Activated naive CD8-positive, alpha-beta T cell treated with anti-CD3 and anti-CD28 coated beads for 36 hours (primary cell): ENCODE measurements at regions not wholly inside any gene's neighbourhood (a gene's known extent, or its start where the extent isn't known, plus 50 kb on each side); places are given as distances from the start of the nearest gene placed in this dataset.

ENCODE experiments used
- DNase-seq: peaks from one replicate; pipeline ENCODE4 v3.0.0; 2021
- H3K27ac Mint-ChIP-seq: one replicate; pipeline ENCODE4 v1.8.0; 2022; ENCODE audit warnings: mild to moderate bottlenecking, moderate library complexity, mixed read lengths
- H3K27me3 Mint-ChIP-seq: one replicate; pipeline ENCODE4 v1.8.0; 2022; ENCODE audit warnings: mild to moderate bottlenecking, mixed read lengths
- H3K36me3 Mint-ChIP-seq: one replicate; pipeline ENCODE4 v1.8.0; 2021; ENCODE audit warnings: mild to moderate bottlenecking, mixed read lengths
- H3K4me1 Mint-ChIP-seq: one replicate; pipeline ENCODE4 v1.8.0; 2021; ENCODE audit warnings: mixed read lengths
- H3K4me3 Mint-ChIP-seq: one replicate; pipeline ENCODE4 v1.8.0; 2022; ENCODE audit warnings: mild to moderate bottlenecking, moderate library complexity, mixed read lengths
- H3K9me3 Mint-ChIP-seq: one replicate; pipeline ENCODE4 v1.8.0; 2022; ENCODE audit warnings: mixed read lengths

DNA sequence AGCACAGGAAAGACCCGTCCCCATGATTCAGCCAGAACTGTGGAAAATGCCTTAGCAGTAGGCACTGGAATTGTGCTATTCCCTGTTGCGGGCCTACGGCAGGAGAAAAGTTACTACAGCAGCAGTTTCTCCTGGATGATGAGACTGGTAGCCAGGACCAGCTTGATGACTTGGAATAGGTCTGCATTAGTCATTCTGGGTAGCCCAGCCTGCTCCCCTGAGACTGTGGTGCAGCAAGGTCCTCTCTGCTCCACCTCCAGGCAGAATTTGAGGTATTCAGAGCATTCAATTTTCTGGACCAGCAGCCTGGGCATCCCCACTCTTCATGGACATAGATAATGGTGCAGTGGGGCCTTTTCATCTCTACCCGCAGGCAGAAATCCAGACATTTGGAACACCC lies 490.0 kb downstream of the SH2D4B start:
- no peaks in the 10 kb centered on the region for H3K36me3 Mint-ChIP-seq
- no peaks in the 10 kb centered on the region for H3K9me3 Mint-ChIP-seq
- DNase-seq: no peak
- no peaks in the 10 kb centered on the region for H3K4me1 Mint-ChIP-seq
- no peak overlapping the region for H3K4me3 Mint-ChIP-seq
- H3K27me3 Mint-ChIP-seq: peaks cover 4% of the 10 kb centered on the region
- no peak overlapping the region for H3K27ac Mint-ChIP-seq

DNA sequence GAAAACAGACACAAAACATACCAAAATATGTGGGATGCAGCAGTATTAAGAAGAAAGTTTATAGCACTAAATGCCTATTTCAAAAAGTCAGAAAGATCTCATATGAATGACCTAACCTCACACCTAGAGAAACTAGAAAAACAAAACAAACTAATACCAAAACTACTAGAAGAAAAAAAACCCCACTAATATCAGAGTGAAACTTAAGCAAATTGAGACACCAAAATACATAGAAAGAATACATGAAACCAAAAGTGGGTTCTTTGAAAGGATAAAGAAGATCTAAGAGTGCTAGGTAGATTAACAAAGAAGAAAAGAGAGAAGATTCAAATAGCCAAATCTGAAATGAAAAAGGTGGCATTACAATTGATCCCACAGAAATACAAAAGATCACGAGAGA lies 494.1 kb downstream of the SH2D4B start:
- Mint-ChIP-seq H3K27me3 (peaks cover 8% of the 10 kb centered on the region), H3K36me3 (no peaks in the 10 kb centered on the region), H3K4me1 (no peaks in the 10 kb centered on the region), H3K9me3 (no peaks in the 10 kb centered on the region), H3K27ac (no peak overlapping the region), H3K4me3 (no peak overlapping the region)
- no peak for DNase-seq

- peaks cover 2% of the 10 kb centered on the region for H3K9me3 Mint-ChIP-seq
- DNase-seq: no peak
- H3K36me3 Mint-ChIP-seq: no peaks in the 10 kb centered on the region
- no peak overlapping the region for H3K4me3 Mint-ChIP-seq
- no peak overlapping the region for H3K27ac Mint-ChIP-seq
- H3K4me1 Mint-ChIP-seq: no peaks in the 10 kb centered on the region
- H3K27me3 Mint-ChIP-seq: peaks cover 4% of the 10 kb centered on the region
These were observed 496.7 kb downstream of the SH2D4B start for GRCh38 chr10:81034383-81034782.

GRCh38 chr10:81036257-81036656 lies 498.6 kb downstream of the SH2D4B start:
- H3K4me3 Mint-ChIP-seq: no peak overlapping the region
- H3K27me3 Mint-ChIP-seq: peaks cover 4% of the 10 kb centered on the region
- DNase-seq: no peak
- H3K27ac Mint-ChIP-seq: no peak overlapping the region
- no peaks in the 10 kb centered on the region for H3K4me1 Mint-ChIP-seq
- H3K9me3 Mint-ChIP-seq: peaks cover 2% of the 10 kb centered on the region
- no peaks in the 10 kb centered on the region for H3K36me3 Mint-ChIP-seq

- no peaks in the 10 kb centered on the region for H3K27me3 Mint-ChIP-seq
- H3K9me3 Mint-ChIP-seq: peaks cover 2% of the 10 kb centered on the region
- no peak overlapping the region for H3K27ac Mint-ChIP-seq
- no peak overlapping the region for H3K4me3 Mint-ChIP-seq
- no peak for DNase-seq
- H3K4me1 Mint-ChIP-seq: no peaks in the 10 kb centered on the region
- H3K36me3 Mint-ChIP-seq: no peaks in the 10 kb centered on the region
These were observed 502.3 kb downstream of the SH2D4B start for GRCh38 chr10:81040031-81040430.

DNA sequence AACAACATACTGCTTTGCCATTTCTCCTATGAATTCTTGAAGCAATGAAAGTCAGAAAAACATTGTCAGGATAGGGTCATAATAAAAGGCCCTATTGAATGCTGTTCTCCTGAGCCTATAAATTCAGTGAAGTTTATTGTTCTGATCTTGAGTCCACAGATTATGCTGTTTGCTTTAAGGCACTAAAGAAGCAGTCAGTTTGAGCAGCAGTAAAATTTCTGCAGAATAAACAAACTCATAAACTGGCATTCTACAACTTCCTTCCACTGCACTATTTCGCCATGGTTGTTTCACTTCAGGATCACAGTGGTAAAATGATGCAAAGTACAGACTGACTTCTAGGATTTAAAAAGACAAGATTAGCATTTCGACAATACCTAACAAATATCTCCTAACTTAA lies 503.2 kb downstream of the SH2D4B start:
- no peak overlapping the region for H3K4me3 Mint-ChIP-seq
- H3K27ac Mint-ChIP-seq: no peak overlapping the region

DNA sequence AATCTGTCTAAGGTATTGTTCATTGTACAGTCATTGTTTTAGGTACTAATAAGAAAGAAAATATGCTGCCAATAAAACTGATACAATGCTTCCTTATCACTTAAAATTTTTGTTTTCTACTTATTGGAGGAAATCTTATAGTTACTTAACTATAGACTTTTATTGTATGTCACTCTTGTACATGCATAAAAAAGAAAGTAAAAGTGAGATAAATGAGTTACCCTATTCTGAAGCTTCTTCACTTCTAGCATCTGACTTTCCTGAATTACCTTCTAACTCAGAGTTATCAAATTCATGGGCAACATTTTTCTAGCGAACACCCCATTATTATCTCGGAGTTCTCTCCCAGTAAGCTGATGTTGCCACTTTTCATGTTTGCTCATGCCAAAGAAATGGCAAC lies 504.9 kb downstream of the SH2D4B start:
- Mint-ChIP-seq H3K4me1 (no peaks in the 10 kb centered on the region), H3K27ac (no peak overlapping the region), H3K4me3 (no peak overlapping the region), H3K36me3 (no peaks in the 10 kb centered on the region), H3K9me3 (peaks cover 2% of the 10 kb centered on the region), H3K27me3 (peaks cover 5% of the 10 kb centered on the region)
- DNase-seq: no peak

More for the DNA sequence above, 503.2 kb downstream of the SH2D4B start:
- Mint-ChIP-seq H3K9me3 (peaks cover 2% of the 10 kb centered on the region), H3K4me1 (no peaks in the 10 kb centered on the region), H3K27me3 (peaks cover 2% of the 10 kb centered on the region), H3K36me3 (no peaks in the 10 kb centered on the region)
- no peak for DNase-seq

DNA sequence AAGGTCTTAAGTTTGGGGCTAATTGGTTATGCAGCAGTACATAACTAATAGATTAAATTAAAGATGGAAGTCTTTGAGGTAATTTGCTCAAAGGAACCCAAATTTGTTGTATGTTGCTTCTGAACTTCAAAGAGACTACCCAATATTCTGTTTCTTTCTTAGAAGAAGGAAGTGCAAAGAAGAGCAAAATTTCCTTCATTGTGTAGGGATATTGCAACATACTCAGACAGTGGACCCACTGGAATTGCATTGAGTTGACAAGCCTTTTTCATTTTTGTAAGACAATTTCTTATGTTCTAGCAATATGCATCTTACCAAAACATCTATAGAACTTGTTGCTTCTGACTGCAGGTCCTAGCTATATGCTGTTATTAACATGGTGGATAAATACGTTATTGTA lies 527.8 kb downstream of the SH2D4B start:
- H3K36me3 Mint-ChIP-seq: no peaks in the 10 kb centered on the region
- no peak for DNase-seq
- no peak overlapping the region for H3K27ac Mint-ChIP-seq
- peaks cover 7% of the 10 kb centered on the region for H3K27me3 Mint-ChIP-seq
- no peaks in the 10 kb centered on the region for H3K9me3 Mint-ChIP-seq
- no peaks in the 10 kb centered on the region for H3K4me1 Mint-ChIP-seq
- H3K4me3 Mint-ChIP-seq: no peak overlapping the region

DNA sequence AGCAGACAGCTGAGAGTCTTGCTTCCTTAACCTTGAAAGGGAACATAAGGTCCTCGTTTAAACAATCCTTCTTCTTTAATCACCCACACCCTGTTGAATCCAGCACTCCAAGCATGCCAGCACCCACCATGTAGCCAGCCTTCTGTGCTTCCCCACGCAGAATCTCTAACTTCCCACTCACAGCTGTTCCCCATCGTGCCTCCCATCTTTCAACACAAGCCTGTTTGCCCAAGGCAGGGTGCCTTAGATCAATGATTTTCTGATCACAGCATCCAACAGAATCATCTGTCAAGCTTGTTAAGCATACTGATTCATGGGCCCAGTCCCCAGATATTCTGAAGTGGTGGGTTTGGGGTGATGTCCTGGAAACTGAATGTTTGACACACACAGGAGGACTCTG lies 530.8 kb downstream of the SH2D4B start:
- no peak overlapping the region for H3K27ac Mint-ChIP-seq

GRCh38 chr10:81071087-81071796 lies 533.5 kb downstream of the SH2D4B start:
- no peaks in the 10 kb centered on the region for H3K9me3 Mint-ChIP-seq
- no peak overlapping the region for H3K4me3 Mint-ChIP-seq
- no peaks in the 10 kb centered on the region for H3K4me1 Mint-ChIP-seq
- DNase-seq: no peak
- no peak overlapping the region for H3K27ac Mint-ChIP-seq
- no peaks in the 10 kb centered on the region for H3K36me3 Mint-ChIP-seq
- no peaks in the 10 kb centered on the region for H3K27me3 Mint-ChIP-seq

More for the DNA sequence above, 530.8 kb downstream of the SH2D4B start:
- no peak overlapping the region for H3K4me3 Mint-ChIP-seq
- H3K4me1 Mint-ChIP-seq: no peaks in the 10 kb centered on the region
- no peaks in the 10 kb centered on the region for H3K9me3 Mint-ChIP-seq
- DNase-seq: no peak
- peaks cover 3% of the 10 kb centered on the region for H3K27me3 Mint-ChIP-seq
- no peaks in the 10 kb centered on the region for H3K36me3 Mint-ChIP-seq

- no peak overlapping the region for H3K4me3 Mint-ChIP-seq
- H3K4me1 Mint-ChIP-seq: no peaks in the 10 kb centered on the region
- no peaks in the 10 kb centered on the region for H3K36me3 Mint-ChIP-seq
- DNase-seq: no peak
- H3K27ac Mint-ChIP-seq: no peak overlapping the region
- no peaks in the 10 kb centered on the region for H3K27me3 Mint-ChIP-seq
- H3K9me3 Mint-ChIP-seq: no peaks in the 10 kb centered on the region
These were observed 535.5 kb downstream of the SH2D4B start for GRCh38 chr10:81073155-81073554.

DNA sequence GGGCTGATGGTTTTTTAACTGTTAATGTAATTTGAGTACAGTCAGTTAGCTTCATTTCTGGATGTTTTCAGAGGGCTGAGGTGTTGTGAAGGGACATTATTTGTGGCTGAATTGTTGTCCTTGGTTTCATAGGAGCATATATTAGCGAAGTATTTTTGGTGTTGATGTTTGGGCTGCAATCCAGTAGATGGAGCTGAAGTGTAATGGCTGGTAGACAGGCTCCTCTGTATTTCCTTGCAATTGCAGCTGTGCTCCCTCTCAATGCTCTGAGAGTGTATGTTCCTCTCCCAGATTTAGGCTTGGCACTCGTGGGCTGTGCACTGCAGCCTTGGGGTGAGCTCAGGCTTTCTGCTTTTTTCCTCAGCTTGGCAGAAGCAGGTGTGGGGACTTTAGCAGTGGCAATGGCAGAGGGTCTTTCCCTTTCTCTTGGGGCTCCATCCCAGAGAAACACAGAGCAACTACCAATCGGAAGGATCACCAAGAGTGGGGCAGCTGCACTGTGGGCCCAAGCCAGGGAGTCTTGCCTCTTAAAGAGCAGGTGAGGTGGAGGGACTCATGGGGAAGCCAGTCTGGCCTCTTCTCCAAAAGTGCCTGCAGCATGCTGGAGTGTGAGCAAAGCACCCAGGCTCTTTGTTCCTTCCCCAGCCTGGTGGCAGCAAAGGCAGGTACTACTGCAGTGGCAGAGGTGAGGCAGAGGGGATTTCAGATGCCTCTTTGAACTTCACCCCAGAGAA lies 544.4 kb downstream of the SH2D4B start:
- H3K4me3 Mint-ChIP-seq: no peak overlapping the region
- no peaks in the 10 kb centered on the region for H3K27me3 Mint-ChIP-seq
- no peak for DNase-seq
- H3K27ac Mint-ChIP-seq: no peak overlapping the region
- H3K4me1 Mint-ChIP-seq: no peaks in the 10 kb centered on the region
- no peaks in the 10 kb centered on the region for H3K9me3 Mint-ChIP-seq
- no peaks in the 10 kb centered on the region for H3K36me3 Mint-ChIP-seq

DNA sequence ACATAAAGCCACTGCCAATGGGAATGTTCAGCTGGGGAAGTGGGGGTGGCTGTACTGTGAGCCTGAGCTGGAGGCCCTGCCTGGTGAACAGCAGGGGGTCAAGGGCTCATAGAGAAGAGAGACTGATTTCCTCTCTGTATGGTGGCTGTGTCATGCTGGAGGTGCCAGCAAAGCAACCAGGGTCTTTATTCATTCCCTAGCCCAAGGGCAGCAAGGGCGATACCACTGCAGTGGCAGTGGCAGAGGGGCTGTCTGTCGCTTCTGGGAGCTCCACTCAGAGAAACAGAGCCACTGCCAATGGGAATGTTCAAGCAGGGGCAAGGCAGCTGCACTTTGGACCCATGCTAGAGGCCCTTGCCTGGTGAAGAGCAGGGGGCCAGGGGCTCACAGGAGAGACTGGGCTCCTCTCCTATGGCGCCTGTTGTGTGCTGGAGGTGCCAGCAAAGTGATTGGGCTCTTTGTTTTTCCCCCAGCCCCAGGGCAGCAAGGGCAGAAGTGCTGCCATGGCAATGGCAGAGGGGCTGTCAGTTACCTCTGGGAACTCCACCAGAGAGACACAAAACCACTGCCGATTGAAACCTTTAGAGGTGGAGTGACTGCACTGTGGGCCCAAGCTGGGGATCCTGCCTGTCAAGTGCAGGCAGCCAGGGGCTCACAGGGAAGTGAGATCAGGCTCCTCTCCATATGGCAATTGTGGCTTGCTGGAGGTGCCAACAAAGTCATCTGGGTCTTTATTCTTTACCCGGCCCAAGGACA lies 545.1 kb downstream of the SH2D4B start:
- no peaks in the 10 kb centered on the region for H3K27me3 Mint-ChIP-seq
- no peak overlapping the region for H3K4me3 Mint-ChIP-seq
- DNase-seq: no peak
- no peaks in the 10 kb centered on the region for H3K4me1 Mint-ChIP-seq
- no peaks in the 10 kb centered on the region for H3K9me3 Mint-ChIP-seq
- H3K36me3 Mint-ChIP-seq: no peaks in the 10 kb centered on the region
- no peak overlapping the region for H3K27ac Mint-ChIP-seq

DNA sequence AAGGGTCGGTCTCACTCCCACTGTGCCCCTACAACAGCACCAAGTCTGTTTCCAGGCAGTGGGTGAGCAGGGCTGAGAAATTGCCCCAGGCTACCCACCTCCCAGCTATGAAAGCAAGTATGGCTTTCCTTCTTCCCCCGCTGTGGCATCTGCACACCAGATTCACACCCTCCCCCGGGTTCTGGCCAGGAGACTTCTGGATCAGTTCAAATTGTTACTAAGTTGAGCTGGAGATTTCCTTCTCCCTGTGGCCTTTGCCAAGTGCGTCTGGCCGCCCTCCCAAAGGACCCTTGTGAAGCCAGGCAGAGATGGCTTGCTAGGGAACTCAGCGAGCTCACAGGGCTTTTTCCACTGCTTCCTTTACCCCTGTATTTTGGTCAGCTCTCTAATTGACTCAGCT lies 555.4 kb downstream of the SH2D4B start:
- Mint-ChIP-seq H3K9me3 (no peaks in the 10 kb centered on the region), H3K27ac (no peak overlapping the region), H3K36me3 (no peaks in the 10 kb centered on the region), H3K27me3 (peaks cover 10% of the 10 kb centered on the region), H3K4me3 (no peak overlapping the region), H3K4me1 (no peaks in the 10 kb centered on the region)
- DNase-seq: no peak

- Mint-ChIP-seq H3K36me3 (no peaks in the 10 kb centered on the region), H3K4me1 (no peaks in the 10 kb centered on the region), H3K4me3 (no peak overlapping the region), H3K9me3 (no peaks in the 10 kb centered on the region), H3K27ac (no peak overlapping the region), H3K27me3 (peaks cover 10% of the 10 kb centered on the region)
- no peak for DNase-seq
These were observed 557.5 kb downstream of the SH2D4B start for GRCh38 chr10:81095238-81095637.
